ENCODE measurements at regions not wholly inside any gene's neighbourhood (a gene's known extent, or its start where the extent isn't known, plus 50 kb on each side); places are given as distances from the start of the nearest gene placed in this dataset.

- H3K4me3 ChIP-seq (ENCODE audit: low read length), result no peak overlapping the region
- no peak for TF ChIP-seq ZNF274 (IDR thresholded peaks at IDR 0.05; ENCODE audit: low read depth, low read length)
Observed at GRCh38 chr10:107733328-107734130, 569.0 kb upstream of the SORCS1 start.

- no peak overlapping the region for H3K4me3 ChIP-seq (ENCODE audit: low read length)
- TF ChIP-seq ZNF274 (IDR thresholded peaks at IDR 0.05; ENCODE audit: low read depth, low read length), result no peak
Observed at GRCh38 chr10:107732045-107732444, 567.5 kb upstream of the SORCS1 start.

GRCh38 chr10:107728807-107729206 lies 564.3 kb upstream of the SORCS1 start:
- no peak for TF ChIP-seq ZNF274 (IDR thresholded peaks at IDR 0.05; ENCODE audit: low read depth, low read length)
- H3K4me3 ChIP-seq (ENCODE audit: low read length), result no peak overlapping the region

GRCh38 chr10:107727767-107728317 lies 563.3 kb upstream of the SORCS1 start:
- no peak overlapping the region for H3K4me3 ChIP-seq (ENCODE audit: low read length)
- no peak for TF ChIP-seq ZNF274 (IDR thresholded peaks at IDR 0.05; ENCODE audit: low read depth, low read length)

GRCh38 chr10:107718864-107719263 lies 554.4 kb upstream of the SORCS1 start:
- TF ChIP-seq ZNF274 (IDR thresholded peaks at IDR 0.05; ENCODE audit: low read depth, low read length), result no peak
- no peak overlapping the region for H3K4me3 ChIP-seq (ENCODE audit: low read length)

- TF ChIP-seq ZNF274 (IDR thresholded peaks at IDR 0.05; ENCODE audit: low read depth, low read length), result no peak
- H3K4me3 ChIP-seq (ENCODE audit: low read length), result no peak overlapping the region
Observed at GRCh38 chr10:107717046-107717445, 552.5 kb upstream of the SORCS1 start.

GRCh38 chr10:107715565-107715964 lies 551.1 kb upstream of the SORCS1 start:
- no peak for TF ChIP-seq ZNF274 (IDR thresholded peaks at IDR 0.05; ENCODE audit: low read depth, low read length)

GRCh38 chr10:107708981-107709380 lies 544.5 kb upstream of the SORCS1 start:
- TF ChIP-seq ZNF274 (IDR thresholded peaks at IDR 0.05; ENCODE audit: low read depth, low read length), result no peak

More at GRCh38 chr10:107715565-107715964, 551.1 kb upstream of the SORCS1 start:
- H3K4me3 ChIP-seq (ENCODE audit: low read length), result no peak overlapping the region

GRCh38 chr10:107706096-107706725 lies 541.7 kb upstream of the SORCS1 start:
- no peak for TF ChIP-seq ZNF274 (IDR thresholded peaks at IDR 0.05; ENCODE audit: low read depth, low read length)

More at GRCh38 chr10:107708981-107709380, 544.5 kb upstream of the SORCS1 start:
- no peak overlapping the region for H3K4me3 ChIP-seq (ENCODE audit: low read length)

GRCh38 chr10:107701943-107702342 lies 537.4 kb upstream of the SORCS1 start:
- no peak for TF ChIP-seq ZNF274 (IDR thresholded peaks at IDR 0.05; ENCODE audit: low read depth, low read length)
- H3K4me3 ChIP-seq (ENCODE audit: low read length), result no peak overlapping the region

More at GRCh38 chr10:107706096-107706725, 541.7 kb upstream of the SORCS1 start:
- no peak overlapping the region for H3K4me3 ChIP-seq (ENCODE audit: low read length)

GRCh38 chr10:107692072-107692471 lies 527.6 kb upstream of the SORCS1 start:
- no peak overlapping the region for H3K4me3 ChIP-seq (ENCODE audit: low read length)
- TF ChIP-seq ZNF274 (IDR thresholded peaks at IDR 0.05; ENCODE audit: low read depth, low read length), result no peak

- H3K4me3 ChIP-seq (ENCODE audit: low read length), result no peak overlapping the region
- TF ChIP-seq ZNF274 (IDR thresholded peaks at IDR 0.05; ENCODE audit: low read depth, low read length), result no peak
Observed at GRCh38 chr10:107689323-107689722, 524.8 kb upstream of the SORCS1 start.

GRCh38 chr10:107687701-107688100 lies 523.2 kb upstream of the SORCS1 start:
- no peak overlapping the region for H3K4me3 ChIP-seq (ENCODE audit: low read length)
- TF ChIP-seq ZNF274 (IDR thresholded peaks at IDR 0.05; ENCODE audit: low read depth, low read length), result no peak

- H3K4me3 ChIP-seq (ENCODE audit: low read length), result no peak overlapping the region
- no peak for TF ChIP-seq ZNF274 (IDR thresholded peaks at IDR 0.05; ENCODE audit: low read depth, low read length)
Observed at GRCh38 chr10:107686095-107686494, 521.6 kb upstream of the SORCS1 start.

- TF ChIP-seq ZNF274 (IDR thresholded peaks at IDR 0.05; ENCODE audit: low read depth, low read length), result no peak
Observed at GRCh38 chr10:107671960-107672359, 507.5 kb upstream of the SORCS1 start.

More at GRCh38 chr10:107671960-107672359, 507.5 kb upstream of the SORCS1 start:
- no peak overlapping the region for H3K4me3 ChIP-seq (ENCODE audit: low read length)

Measured in GM08714 (cell line).